Erythroblast (primary cell): ENCODE measurements at regions not wholly inside any gene's neighbourhood (a gene's known extent, or its start where the extent isn't known, plus 50 kb on each side); places are given as distances from the start of the nearest gene placed in this dataset.

Experiments
- GATA1 ChIP-seq: IDR thresholded peaks from 2 replicates; pipeline ENCODE4 v1.6.1; 2011; ENCODE audit warnings: low read depth, mild to moderate bottlenecking, control low read depth, low read length, moderate library complexity
- POLR2A ChIP-seq: IDR thresholded peaks from 2 replicates; pipeline ENCODE4 v1.6.1; 2011; ENCODE audit warnings: mild to moderate bottlenecking, low read length

GRCh38 chr14:38505973-38506249, 250.0 kb upstream of the CLEC14A start:
- TF ChIP-seq POLR2A (no peak), GATA1 (no peak)
